Smooth muscle cell of the brain vasculature (primary cell): ENCODE measurements at regions not wholly inside any gene's neighbourhood (a gene's known extent, or its start where the extent isn't known, plus 50 kb on each side); places are given as distances from the start of the nearest gene placed in this dataset.

Experiments used
- DNase-seq: peaks from one replicate; pipeline ENCODE4 v3.0.0-alpha.2; 2012; ENCODE audit warnings: low read depth, low spot score

DNA sequence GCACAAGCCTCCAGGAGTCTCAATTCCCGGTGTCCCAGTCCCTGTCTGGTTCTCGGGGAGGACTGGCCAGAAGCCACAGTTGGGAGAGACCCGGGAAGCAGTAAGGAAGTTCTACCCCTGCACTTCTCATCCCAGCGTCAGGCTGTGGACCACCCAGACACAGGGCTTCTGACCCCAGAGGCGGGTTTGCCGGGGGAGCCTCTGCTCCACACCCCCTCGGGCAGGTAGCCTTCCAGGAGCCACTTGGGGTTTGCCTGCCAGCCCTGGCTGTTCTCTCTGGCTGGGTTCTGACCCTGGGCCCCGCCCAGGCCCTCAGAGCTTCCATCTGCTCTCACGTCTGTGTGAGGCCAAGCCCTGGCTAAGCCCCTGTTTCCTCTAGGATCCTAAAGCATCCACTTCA is 94.4 kb upstream of the GPC1 start:
- no peak for DNase-seq

DNA sequence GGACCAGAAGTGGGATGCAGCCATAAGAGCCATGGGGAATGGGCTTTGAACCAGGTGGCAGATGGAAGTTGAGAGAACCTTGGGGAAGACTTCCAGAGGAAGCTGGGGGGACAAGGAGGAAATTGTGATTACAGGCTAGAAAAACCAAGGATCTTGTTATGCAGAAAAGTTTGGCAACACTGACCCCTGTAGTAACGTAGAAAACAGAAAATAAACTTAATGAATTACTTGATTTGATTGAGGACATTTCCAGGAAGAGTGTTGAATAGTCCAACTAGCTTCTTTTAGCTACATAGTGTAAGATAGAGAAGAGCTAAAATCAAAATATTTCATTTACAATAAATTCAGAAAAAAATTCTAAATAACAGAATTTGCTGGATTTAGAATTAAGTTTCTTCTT is 91.9 kb upstream of the GPC1 start:
- DNase-seq, result no peak

DNA sequence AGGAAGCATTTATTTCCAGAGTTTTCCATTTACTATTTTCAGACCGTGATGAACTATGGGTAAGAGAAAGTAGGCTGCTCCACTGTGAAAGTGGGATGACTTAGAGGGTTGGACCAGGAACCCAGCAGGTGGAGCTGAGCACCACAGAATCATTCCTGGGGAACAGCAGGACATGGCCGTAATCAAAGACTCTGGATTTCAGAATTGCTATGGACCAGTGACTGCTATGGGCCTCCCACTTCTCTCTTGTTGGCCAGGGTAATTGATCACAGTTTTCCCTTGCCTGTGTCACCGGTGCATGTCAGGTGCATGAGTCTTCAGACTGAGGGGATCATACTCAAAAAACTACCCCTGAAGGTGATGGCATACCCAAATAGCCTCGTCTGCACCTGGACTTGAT is 90.6 kb upstream of the GPC1 start:
- no peak for DNase-seq

DNA sequence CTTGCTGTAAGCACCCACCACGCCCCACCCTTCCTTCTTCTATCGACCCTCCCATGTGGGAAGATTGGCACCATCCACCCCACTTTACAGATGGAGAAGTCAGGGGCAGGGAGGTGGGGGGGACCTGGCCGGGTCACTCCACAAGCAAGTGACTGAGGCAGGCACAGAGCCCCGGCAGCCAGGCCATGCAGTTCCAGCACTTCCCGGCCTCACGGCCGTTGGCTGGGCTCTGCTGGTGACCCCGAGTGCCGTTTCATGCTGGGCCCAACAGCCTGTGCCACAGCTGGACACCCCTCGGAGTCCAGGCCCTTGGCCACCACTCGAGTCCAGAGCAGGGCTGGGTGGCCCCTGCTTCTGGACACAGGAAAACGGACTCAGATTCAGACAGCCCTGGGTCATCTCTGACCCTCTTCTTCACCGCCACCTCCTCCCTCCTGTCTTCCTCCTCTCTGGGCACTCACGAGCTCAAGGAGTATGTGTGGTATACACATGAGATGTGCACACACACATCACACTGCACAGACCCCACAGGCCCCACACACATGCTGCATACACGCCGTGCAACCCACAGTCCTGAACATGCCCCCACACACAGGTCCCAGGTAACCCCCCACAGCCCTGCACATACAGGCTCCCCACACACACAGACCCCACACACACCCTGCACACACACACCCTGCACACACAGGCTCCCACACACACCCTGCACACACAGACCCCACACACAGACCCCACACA is 89.3 kb upstream of the GPC1 start:
- no peak for DNase-seq

DNA sequence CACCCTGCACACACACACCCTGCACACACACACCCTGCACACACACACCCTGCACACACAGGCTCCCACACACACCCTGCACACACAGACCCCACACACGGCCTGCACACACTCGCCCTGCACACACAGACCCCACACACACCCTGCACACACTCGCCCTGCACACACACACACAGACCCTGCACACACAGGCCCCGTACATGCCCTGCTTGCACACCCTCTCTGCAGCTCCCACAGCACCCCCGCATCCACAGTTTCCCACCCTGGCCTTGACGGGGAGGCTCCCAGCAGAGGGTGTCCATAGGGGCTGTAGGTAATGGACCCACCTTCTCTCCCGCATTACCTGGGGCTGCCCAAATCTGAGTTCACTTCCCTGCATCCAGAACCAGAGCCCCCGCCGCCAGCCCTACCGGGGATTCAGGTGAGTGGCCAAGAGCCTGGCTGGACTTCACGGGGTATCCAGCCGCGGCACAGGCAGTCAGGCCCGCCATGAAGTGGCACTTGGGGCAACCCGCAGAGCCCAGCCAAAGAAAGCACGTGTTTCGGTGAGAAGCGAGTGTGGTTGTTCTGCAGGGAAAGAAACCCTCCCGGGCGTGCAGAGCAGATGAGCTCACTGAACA is 88.6 kb upstream of the GPC1 start:
- no peak for DNase-seq

DNA sequence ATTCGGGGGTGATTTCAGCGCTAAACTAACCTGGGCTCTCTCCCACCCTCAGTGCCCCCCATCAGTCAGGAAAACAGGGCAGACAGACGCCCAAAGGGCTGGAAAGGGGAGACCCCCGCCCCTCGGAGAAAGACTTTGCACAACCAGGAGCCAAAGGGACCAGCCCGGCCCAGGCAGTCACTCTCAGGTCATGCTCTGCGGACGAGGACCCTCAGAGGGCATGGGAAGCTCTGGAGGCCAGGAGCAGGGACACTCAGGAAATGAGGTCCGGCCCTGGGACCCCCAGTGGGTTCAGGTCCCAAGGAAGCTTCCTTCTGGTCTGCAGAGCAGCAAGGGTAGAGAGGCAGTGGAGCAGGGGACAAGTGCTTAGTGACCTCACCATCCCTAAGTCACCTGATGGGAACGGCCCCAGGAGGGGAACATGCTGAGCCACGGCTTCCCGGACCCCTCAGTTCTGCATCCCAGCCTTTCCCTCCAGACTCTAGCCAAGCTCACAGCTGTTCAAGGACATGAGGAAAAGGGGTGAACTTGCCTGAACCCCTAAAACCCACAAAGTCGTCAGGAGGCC is 88.0 kb upstream of the GPC1 start:
- no peak for DNase-seq

DNA sequence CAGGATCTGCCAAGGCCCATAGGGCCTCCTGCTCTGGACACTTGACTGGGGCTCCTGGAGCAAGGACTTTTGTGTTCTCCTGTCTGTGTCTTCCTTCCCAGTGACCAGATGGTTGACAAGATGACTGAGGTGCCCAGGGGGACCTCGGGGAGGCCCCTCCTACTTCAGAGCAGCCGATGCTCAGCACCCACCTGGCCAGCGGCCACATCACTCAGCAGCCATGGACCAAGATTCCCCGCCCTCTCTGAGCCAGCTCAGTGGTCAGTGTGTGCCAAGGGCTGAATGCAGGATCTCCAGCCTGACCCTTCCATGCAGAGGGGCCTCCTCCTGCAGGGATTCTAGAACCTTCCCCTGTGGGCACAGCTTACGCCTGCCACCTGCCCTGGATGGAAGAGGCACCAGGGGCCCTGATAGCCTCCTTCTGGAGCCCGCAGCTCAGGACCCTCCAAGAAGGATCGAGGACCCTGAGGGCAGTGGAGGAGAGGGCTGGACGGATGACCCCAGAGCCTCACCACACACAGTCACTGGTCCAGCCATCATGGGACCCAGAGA is 87.4 kb upstream of the GPC1 start:
- no peak for DNase-seq

DNA sequence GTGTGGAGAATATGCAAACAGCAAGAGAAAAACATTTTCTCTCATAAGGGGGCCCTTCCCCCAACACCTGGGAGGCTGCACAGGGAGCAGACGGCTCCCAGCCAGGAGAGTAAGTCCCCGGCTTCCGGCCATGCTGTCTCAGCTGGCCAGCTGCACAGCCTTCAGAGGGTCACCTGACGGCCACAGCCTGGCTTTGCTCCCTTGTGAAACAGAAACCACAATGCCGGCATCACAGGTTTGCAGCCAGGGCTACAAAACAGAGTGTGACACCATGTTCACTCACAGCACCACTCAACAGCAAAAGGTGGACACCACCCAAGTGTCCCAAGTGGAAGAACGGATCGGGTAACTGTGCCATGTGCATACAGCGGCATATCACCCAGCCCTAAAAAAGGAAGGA is 86.9 kb upstream of the GPC1 start:
- DNase-seq, result no peak

DNA sequence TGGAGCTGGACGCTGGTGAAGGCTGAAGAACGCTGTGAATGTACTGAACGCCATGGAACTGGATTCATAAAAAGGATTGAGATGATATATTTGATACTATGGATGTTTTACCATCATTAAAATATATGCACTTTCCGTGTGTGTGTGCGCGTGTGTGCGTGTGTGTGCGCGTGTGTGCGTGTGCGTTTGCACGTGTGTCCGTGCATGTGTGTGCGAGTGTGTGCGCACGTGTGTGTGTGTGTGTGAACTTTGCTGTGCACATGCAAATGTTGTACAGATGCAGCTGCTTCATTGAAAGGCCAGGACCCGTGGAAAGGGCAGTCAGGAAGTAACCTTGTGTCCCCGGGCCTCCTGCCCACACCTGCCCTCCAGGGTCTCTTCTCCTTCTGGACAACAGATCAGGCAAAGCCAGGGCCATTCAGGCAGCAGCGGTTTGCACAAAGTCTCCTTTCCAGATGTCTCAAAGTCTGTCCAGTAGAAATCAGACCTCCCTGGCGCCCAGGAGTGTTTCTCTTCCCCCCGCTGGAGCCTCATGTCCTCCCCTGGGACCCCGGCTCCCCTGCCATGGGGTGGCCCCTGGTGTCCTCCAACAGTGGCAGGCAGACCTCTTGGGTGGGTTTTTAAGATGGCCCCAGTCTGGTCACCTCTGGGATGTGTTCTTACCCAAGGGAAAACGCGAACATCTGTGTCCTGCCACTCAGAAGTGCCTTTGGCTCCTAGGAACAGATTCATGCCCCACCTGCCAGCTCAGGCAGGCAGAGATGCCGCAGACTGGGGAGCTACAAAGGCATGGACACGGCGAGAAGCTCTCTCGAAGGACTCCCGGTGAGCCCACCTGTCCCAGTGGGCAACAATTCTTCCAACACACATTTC is 86.1 kb upstream of the GPC1 start:
- no peak for DNase-seq

DNA sequence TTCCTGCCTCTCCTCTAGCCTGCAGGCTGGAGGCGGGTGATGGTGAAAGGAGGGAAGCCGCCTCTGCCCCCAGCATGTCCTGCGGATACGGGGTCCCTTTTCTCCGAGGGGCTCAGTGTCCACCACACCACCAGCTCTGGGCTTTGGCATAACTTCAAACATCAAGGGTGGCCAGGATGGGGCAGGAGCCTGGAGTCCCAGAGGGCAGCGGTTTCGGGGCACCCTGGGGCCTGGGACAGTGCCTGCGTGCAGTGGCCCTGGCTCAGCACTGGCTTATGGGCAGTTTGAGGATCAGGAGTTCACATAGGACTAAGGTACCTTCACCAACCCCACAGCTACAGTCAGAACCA is 85.5 kb upstream of the GPC1 start:
- no peak for DNase-seq

DNA sequence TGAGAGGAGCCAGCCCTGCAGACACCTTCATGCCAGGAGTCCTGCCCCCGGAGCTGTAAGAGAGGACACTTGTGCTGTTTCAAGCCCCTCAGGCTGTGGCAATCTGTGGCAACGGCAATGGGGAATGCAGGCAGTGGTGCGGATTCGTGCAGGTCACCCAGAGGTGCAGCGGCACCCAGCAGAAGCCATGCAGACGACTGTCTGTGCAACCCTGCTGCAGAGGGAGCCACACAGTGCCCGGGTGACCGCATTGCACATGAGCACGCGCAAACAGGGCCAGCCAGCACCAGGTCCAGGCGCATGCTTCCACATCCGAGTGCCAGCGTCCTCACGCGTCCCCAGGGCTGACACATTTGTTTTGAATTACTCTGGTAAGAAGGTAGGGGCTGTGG is 84.8 kb upstream of the GPC1 start:
- no peak for DNase-seq

DNA sequence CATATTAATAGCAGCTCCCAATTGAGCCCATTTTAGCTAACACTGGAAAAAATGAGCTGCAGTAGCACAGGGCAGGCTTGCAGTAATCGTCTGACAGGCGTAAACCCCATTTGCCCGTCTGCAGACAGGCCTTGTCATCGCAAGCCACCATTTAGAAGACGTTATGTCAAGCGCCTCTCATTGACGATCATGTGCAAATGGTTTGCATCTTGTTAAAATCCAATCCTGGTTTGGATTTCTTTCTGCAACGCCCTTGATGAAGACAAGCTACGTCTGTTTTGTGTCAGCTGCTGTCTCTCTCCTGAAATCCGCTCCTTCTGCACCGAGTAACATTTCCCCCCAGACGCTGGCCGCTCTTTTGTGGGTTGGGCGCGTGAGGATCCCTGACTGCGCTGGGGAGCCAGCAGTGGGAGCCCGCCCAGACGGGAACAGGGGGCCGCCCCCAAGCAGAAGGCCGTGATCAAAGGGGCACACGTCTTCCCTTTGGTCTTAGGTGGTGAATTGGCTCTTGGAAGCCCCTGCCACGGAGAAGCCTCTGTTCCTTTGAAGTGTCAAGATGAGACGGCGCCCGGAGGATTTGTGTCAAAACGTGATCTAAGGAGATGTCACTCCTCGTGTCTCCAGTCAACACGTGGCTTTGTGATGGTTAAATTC is 84.2 kb upstream of the GPC1 start:
- DNase-seq, result no peak

DNA sequence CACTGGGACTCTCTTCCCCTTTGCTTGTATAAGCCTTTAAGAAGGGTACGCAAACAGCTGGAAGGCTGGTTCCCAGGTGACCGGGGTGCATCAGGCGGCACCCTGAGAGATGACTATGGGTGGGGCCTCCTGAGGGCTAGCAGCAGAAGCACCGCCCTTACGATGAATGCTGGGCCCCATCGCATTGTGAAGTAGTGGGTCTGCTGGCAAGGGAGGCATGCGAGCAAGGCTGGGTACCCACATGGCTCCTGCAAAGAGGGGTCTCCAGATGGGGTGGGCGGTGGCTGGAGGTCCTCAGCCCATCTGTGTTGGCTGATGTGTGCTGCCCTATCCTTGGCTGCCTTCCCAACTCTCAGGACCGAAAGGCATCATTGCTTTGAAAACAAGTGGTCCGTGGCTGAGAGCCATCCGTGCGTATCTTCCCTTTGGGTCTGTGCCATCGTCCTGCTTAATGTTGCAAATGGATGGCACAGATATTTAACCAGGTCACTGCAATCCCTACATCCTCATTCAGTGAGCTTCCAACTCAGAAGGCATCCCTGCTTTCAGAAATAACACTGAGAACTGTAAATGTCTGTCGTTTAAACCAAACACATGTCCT is 83.5 kb upstream of the GPC1 start:
- DNase-seq, result no peak

DNA sequence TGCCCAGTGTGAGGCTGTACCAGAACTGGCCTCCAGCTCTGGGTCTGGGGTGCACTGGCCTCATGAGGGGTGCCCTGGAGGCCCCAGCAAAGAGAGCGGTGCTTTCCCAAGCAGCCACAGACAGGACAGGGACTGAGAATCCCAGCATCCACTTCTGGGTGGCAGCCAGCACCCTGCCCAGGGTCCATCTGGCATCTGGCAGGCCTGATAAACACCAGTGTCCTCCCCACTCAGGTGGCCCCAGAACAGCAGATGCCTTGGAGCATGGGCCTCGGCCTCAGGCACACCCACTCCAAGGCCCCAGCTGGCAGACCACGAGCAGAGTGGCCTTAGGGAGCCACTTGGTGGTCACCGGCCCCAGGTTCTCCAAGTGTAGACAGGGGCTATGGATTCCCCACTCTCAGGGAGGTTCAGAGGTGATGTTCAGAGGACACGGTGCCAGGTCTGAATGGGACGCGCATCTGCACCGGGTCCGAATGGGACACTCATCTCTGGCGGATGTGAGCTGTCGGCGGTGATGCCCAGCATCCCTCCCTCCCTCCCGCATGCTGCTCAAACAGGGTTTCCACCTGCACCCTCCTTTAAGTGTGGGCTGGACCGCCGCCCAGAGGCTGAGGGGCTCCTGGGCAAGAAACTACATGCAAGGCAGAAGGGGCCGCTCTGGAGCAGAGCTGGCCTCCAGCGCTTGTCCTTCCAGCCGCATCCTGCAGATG is 82.2 kb upstream of the GPC1 start:
- DNase-seq, result no peak

DNA sequence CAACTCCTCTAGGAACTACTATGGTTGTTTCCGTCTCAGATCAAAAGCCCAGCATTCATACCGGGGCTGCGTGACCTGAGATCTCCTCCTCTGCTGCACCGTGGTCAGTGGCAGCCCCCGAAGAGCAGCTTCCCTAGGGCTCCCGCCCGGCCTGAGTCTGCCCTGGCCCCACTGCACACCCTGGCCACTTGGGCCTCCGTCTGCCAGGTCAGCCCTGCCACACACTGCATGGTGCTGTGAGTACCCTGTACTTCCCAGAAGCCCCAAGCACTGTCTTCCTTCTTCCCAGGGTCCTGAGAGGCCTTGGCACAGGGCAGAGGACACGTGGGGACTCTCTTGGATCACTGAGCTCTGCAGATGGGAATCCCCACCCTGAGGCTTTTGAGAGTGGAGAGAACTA is 81.5 kb upstream of the GPC1 start:
- no peak for DNase-seq

DNA sequence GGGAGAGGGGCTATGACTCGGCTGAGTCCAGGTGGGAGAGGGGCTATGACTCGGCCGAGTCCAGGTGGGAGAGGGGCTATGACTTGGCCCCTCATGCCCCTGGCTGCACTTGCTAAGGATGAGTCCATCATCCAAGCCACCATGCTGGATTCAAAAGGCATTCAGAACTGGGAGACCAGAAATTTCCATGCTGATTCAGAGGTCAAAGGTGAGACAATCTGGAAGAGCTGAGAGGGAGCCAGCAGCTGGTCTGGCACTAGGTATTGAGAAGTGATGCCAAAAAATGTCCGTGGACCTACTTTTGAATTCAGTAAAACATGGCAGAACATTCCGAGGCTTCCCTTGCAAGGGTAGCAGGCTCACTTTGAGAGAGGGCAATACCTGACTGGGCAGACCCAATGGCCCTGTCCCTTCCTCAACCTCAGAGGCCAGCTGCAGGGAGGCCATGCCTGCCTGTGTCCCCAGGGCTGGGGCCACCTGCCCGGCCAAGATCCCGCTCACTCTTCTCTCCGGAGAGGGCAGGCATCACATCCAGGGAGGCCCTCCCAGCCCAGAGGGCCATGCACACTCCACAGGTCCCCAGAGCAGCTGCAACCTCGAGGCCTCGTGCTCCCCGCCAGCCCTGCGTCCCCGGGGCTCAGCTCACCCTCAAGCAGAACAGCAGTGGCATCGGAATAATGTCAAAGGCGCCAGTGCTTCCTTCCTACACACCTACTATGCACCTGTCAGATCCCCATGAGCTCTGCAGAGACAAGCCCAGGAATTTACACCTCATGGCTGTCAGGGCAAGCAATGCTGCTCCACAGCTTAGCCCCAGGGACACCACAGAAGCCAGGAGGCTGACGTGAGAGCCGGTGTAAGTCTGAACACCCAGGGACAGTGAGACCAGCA is 80.2 kb upstream of the GPC1 start:
- DNase-seq, result no peak

DNA sequence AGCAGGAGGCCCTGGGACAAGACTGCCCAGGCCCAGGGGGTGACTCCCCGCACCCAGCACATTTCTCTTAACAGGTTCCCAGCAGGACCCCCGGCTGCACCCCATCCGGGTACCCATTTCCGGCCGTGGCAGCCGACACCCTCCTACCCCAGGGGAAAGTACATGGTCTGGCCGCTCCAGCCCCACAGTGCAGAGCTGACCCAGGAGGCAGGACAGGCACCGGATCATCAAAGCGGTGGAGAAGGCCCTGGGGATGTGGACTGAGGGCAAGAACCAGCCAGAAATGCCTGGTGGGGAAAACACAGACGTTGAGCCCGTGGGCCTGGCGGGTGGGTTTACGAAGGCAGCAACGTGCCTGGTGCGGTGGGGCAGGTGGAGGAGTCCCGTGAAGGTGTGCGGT is 79.5 kb upstream of the GPC1 start:
- no peak for DNase-seq

DNA sequence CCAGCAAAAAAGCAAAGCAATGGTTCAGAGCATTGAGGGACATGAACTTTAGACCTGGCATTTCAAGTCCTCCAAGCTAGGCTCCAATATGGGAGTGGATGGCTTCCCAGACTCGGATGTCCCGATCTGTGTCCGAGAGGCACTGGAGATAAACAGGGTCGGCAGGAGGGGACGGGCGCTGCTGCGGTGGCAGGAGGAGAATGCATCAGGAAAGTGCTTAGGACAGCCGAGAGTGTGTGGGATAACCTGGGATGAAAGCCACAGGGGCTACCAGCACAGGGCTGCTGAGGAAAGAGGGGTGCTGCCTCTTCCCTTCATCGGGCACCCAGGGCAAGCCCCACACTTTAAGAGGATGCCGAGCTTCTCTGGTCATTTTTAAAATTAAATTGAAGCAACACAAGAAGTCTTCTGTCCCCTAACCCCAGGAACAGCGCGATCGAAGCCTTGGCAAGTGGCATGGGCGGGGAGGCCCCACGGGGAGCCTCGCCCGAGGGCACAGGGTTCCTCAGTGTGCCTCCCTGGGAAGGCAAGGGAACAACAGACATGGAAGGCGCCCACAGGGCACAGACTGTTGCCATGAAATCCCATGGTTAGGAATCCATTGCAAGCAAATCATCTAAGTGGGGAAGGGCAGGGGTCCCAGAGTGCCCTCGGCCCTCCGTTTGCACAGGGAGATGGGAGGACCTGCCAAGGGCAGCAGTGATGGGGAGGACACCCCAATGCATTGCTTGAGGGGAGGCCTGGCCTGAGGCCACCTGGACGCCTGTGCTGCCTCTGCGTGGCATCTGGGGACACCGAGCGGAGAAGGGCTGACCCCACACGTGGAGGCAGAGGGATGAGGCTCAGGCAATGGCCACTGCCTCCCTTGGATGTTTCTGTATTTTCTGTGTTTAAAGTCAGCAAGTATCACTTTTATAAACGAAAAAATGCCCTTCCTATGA is 78.5 kb upstream of the GPC1 start:
- no peak for DNase-seq

DNA sequence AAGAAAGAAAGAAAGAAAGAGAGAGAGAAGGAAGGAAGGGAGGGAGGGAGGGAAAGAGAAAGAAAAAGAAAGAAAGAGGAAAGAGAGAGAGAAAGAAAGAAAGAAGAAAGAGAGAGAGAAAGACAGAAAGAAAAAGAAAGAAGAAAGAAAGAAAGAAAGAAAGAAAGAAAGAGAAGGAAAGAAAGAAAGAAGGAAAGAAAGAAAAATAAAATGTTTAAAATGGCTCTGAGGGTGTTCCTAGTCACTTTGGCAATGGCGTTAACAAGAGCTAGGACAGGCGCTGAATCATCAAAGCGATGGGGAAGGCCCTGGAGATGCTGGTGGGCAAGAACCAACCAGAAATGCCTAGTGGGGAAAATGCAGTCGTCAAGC is 77.8 kb upstream of the GPC1 start:
- DNase-seq, result no peak
